ENCODE measurements at regions not wholly inside any gene's neighbourhood (a gene's known extent, or its start where the extent isn't known, plus 50 kb on each side); places are given as distances from the start of the nearest gene placed in this dataset.

DNA sequence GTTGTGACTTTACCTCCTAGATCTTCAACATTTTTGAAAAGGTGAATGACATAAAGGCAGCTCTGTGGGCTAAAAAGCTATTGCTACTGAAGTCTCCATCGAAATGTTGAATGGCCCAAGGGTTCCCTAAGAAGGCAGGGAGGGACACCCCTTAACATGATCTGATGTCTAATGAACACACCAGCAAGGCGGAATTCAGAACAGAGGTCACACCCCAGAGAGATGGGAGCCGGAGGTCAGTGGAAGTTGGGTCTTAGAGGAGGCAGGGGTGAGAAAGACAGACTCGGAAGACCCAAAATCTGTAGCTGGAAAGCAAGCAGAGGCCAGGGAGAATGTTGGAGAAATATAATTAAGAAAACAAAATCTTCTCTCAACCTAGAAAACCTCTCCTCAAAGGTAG is 79.0 kb downstream of the TRIM29 start:
- H4K8ac ChIP-seq (ENCODE audit: low read depth in 2 of 2, low read length in 2 of 2) = no peak overlapping the region
- peaks cover 27% of the 10 kb centered on the region for H3K27me3 ChIP-seq (ENCODE audit: control insufficient read depth, insufficient read depth, low read length)
- no peaks in the 10 kb centered on the region for H4K20me1 ChIP-seq (ENCODE audit: insufficient read depth, low read length)
- TF ChIP-seq MAZ (IDR thresholded peaks at IDR 0.05; ENCODE audit: borderline replicate concordance, low read depth, low read length) = no peak
- TF ChIP-seq RAD21 (IDR thresholded peaks at IDR 0.05; ENCODE audit: low read length) = no peak
- no peak for TF ChIP-seq CEBPB (IDR thresholded peaks at IDR 0.05; ENCODE audit: low read depth, low read length)
- no peak for TF ChIP-seq CTCF (conservative IDR thresholded peaks at IDR 0.05; ENCODE audit: low read depth, low read length)
- no peak for TF ChIP-seq POLR2A (IDR thresholded peaks at IDR 0.05; ENCODE audit: low read depth, low read length)
- no peak for TF ChIP-seq MXI1 (IDR thresholded peaks at IDR 0.05; ENCODE audit: borderline replicate concordance, low read depth, low read length)
- TF ChIP-seq BHLHE40 (IDR thresholded peaks at IDR 0.05; ENCODE audit: low read depth, low read length) = no peak
- no peak for TF ChIP-seq SMC3 (IDR thresholded peaks at IDR 0.05; ENCODE audit: low read depth, low read length)
- TF ChIP-seq FOS (IDR thresholded peaks at IDR 0.05; ENCODE audit: low read depth, low read length) = no peak
- TF ChIP-seq MAFK (IDR thresholded peaks at IDR 0.05; ENCODE audit: low read depth, low read length) = no peak
- no peak for TF ChIP-seq NFE2L2 (IDR thresholded peaks at IDR 0.05; ENCODE audit: low read depth, low read length)
- TF ChIP-seq USF2 (IDR thresholded peaks at IDR 0.05; ENCODE audit: low read depth, low read length) = no peak
- no peak for TF ChIP-seq CHD1 (IDR thresholded peaks at IDR 0.05; ENCODE audit: low read depth, low read length)
- TF ChIP-seq RCOR1 (IDR thresholded peaks at IDR 0.05; ENCODE audit: insufficient replicate concordance, low read length) = no peak
- TF ChIP-seq, protein P1, sequence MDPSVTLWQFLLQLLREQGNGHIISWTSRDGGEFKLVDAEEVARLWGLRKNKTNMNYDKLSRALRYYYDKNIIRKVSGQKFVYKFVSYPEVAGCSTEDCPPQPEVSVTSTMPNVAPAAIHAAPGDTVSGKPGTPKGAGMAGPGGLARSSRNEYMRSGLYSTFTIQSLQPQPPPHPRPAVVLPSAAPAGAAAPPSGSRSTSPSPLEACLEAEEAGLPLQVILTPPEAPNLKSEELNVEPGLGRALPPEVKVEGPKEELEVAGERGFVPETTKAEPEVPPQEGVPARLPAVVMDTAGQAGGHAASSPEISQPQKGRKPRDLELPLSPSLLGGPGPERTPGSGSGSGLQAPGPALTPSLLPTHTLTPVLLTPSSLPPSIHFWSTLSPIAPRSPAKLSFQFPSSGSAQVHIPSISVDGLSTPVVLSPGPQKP (IDR thresholded peaks at IDR 0.05; ENCODE audit: borderline replicate concordance, low read depth, low read length) = no peak
- TF ChIP-seq RFX5 (IDR thresholded peaks at IDR 0.05; ENCODE audit: low read depth, low read length) = no peak
- H2AK9ac ChIP-seq (replicated peaks; ENCODE audit: low read depth, low read length, poor library complexity) = no peak overlapping the region
- DNase-seq (no peak), ATAC-seq (ENCODE audit: low read depth) (no peak)
- H2BK120ac ChIP-seq (ENCODE audit: low read depth, low read length) = no peak overlapping the region
- H4K5ac ChIP-seq (ENCODE audit: low read depth, low read length) = no peak overlapping the region
- dilution Hi-C loops (cut with HindIII; ENCODE audit: low sequenced_read_pairs, unreplicated experiment) (no loop called here), in situ Hi-C loops (cut with MboI; ENCODE audit: low sequenced_read_pairs) (no loop called here), intact Hi-C loops (cut with micrococcal nuclease) (no loop called here)
- H3K27ac ChIP-seq (ENCODE audit: insufficient read depth, low read length) = no peak overlapping the region
- no peaks in the 10 kb centered on the region for H3K79me1 ChIP-seq (ENCODE audit: low read depth in 1 of 2, low read length in 2 of 2)
- no peaks in the 10 kb centered on the region for H3K9me3 ChIP-seq (ENCODE audit: control insufficient read depth, insufficient read depth, low read length)
- H3K36me3 ChIP-seq (ENCODE audit: control insufficient read depth, insufficient read depth, low read length) = no peaks in the 10 kb centered on the region
- H4K91ac ChIP-seq (ENCODE audit: insufficient read depth, low read depth, low read length) = no peak overlapping the region
- no peak overlapping the region for H2AFZ ChIP-seq (replicated peaks; ENCODE audit: low read length, poor library complexity)
- H3K9ac ChIP-seq (ENCODE audit: low read depth, low read length) = no peak overlapping the region
- H2BK20ac ChIP-seq (ENCODE audit: low read depth, low read length) = no peak overlapping the region
- no peak overlapping the region for H2BK5ac ChIP-seq (ENCODE audit: low read depth, low read length, poor library complexity, severe bottlenecking)
- no CpG with 5 or more reads among the region's 4 CpGs for WGBS, 2 experiments (ENCODE audit: extremely low coverage in 2 of 2, insufficient read length in 1 of 2)
- no peak overlapping the region for H3K23ac ChIP-seq (ENCODE audit: low read depth, low read length)
- POLR2A ChIA-PET (ENCODE audit: unreplicated experiment) = no interaction called here
- H3K4me1 ChIP-seq (ENCODE audit: control insufficient read depth, insufficient read depth, low read length) = no peaks in the 10 kb centered on the region
- no peak overlapping the region for H3K14ac ChIP-seq (replicated peaks; ENCODE audit: low read depth, low read length)
- H3K9me1 ChIP-seq (ENCODE audit: insufficient read depth, low read length) = no peaks in the 10 kb centered on the region
- H3K4ac ChIP-seq (ENCODE audit: low read depth, low read length) = no peak overlapping the region
- no peak overlapping the region for H2BK15ac ChIP-seq (ENCODE audit: low read depth, low read length)
- H3K18ac ChIP-seq (ENCODE audit: low read depth, low read length) = no peak overlapping the region
- no peak overlapping the region for H3K56ac ChIP-seq (ENCODE audit: extremely low read depth, insufficient read depth, low read length)
- H2AK5ac ChIP-seq (ENCODE audit: low read depth, low read length) = no peak overlapping the region
- no peak overlapping the region for H3K4me3 ChIP-seq (ENCODE audit: insufficient read depth, low read depth, low read length)
- H3K4me2 ChIP-seq (ENCODE audit: low read depth, low read length) = no peak overlapping the region
- CTCF ChIA-PET = no interaction called here
- BruUV-seq (replicated peaks) = no TSS peak

Measured in IMR-90 (cell line).